ENCODE measurements at regions not wholly inside any gene's neighbourhood (a gene's known extent, or its start where the extent isn't known, plus 50 kb on each side); places are given as distances from the start of the nearest gene placed in this dataset.

GRCh38 chr2:111656894-111657293 is 227.1 kb downstream of the ANAPC1 start:
- Histone ChIP-seq H4K20me1 (ENCODE audit: insufficient read depth, low read length) (no peaks in the 10 kb centered on the region), H3K27me3 (ENCODE audit: low read depth, low read length) (peaks cover 10% of the 10 kb centered on the region; the same call in 1 of the 2 replicates), H3K4me2 (ENCODE audit: low read length) (no peak overlapping the region), H3K4me3 (ENCODE audit: low read length) (no peak overlapping the region), H3K9ac (ENCODE audit: low read length) (no peak overlapping the region), H2AFZ (ENCODE audit: low read depth, low read length) (no peak overlapping the region), H3K36me3 (replicated peaks; ENCODE audit: low read depth, low read length) (no peaks in the 10 kb centered on the region), H3K27ac (ENCODE audit: low read length) (no peak overlapping the region), H3K9me3 (ENCODE audit: insufficient read depth, low read length) (no peaks in the 10 kb centered on the region), H3K79me2 (ENCODE audit: low read length) (no peaks in the 10 kb centered on the region), H3K4me1 (ENCODE audit: low read length) (peaks cover 51% of the 10 kb centered on the region)
- TF ChIP-seq CTCF (IDR thresholded peaks at IDR 0.05; ENCODE audit: low read depth, low read length) (no peak), EZH2phosphoT487 (IDR thresholded peaks at IDR 0.05; ENCODE audit: low read depth) (no peak)

GRCh38 chr2:111657351-111657975 is 226.5 kb downstream of the ANAPC1 start:
- no peaks in the 10 kb centered on the region for H3K9me3 ChIP-seq (ENCODE audit: insufficient read depth, low read length)
- no peak overlapping the region for H3K9ac ChIP-seq (ENCODE audit: low read length)
- no peak overlapping the region for H3K4me2 ChIP-seq (ENCODE audit: low read length)
- H3K36me3 ChIP-seq (replicated peaks; ENCODE audit: low read depth, low read length): no peaks in the 10 kb centered on the region
- no peak overlapping the region for H3K4me3 ChIP-seq (ENCODE audit: low read length)
- no peaks in the 10 kb centered on the region for H4K20me1 ChIP-seq (ENCODE audit: insufficient read depth, low read length)
- no peak for TF ChIP-seq EZH2phosphoT487 (IDR thresholded peaks at IDR 0.05; ENCODE audit: low read depth)
- no peak for TF ChIP-seq CTCF (IDR thresholded peaks at IDR 0.05; ENCODE audit: low read depth, low read length)
- H3K27me3 ChIP-seq (ENCODE audit: low read depth, low read length): peaks cover 8% of the 10 kb centered on the region; the same call in 1 of the 2 replicates
- H3K79me2 ChIP-seq (ENCODE audit: low read length): no peaks in the 10 kb centered on the region
- no peak overlapping the region for H2AFZ ChIP-seq (ENCODE audit: low read depth, low read length)
- H3K27ac ChIP-seq (ENCODE audit: low read length): no peak overlapping the region
- H3K4me1 ChIP-seq (ENCODE audit: low read length): peaks cover 51% of the 10 kb centered on the region

DNA sequence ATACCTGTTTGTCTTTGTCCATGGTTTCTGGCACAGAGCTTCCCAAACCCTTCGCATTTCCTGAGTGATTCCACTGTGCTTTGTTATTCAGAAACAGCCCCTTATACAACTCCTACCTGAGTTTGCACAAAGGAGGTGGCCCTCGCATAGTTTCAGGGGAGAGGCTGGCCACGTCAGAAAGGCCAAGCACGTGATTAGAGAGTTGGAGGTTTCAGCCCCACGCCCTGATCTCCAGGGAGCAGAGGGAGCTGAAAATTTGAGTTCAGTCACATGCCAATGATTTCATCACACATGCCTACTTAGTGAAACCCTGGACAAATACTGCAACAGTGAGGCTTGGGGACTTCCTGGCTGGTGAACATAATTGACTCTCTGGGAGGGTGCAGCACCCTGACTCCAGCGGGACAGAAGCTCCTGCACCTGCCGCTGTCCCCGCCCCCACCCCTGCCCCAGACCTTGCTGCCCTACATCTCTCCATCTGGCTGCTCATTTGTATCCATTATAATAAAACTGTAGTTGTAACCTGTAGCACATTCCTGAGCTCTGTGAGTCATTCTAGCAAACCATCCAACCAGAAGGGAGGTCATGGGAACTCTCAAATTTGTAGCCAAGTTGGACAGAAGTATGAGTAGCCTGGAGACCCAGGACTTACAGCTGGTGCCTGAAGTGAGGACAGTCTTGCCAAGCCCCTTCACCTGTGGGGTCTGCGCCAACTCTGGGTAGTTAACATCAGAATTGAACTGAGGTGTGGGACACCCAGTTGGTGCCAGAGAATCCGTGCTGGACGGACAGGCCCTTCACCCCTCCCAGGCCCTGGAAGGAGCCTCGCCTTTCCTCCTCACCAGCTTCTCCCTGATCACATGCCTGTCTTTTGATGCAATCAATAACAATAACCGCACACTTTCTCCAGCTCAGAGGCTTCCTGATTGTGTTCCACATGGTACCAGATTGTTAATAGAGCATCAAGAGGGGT is 224.3 kb downstream of the ANAPC1 start:
- H3K9ac ChIP-seq (ENCODE audit: low read length): no peak overlapping the region; the same call in 1 of the 2 replicates

More for the DNA sequence above, 224.3 kb downstream of the ANAPC1 start:
- peak overlapping the region; percentile 59 for H3K4me2 ChIP-seq (ENCODE audit: low read length)
- H4K20me1 ChIP-seq (ENCODE audit: insufficient read depth, low read length): no peaks in the 10 kb centered on the region
- peaks cover 13% of the 10 kb centered on the region for H3K27me3 ChIP-seq (ENCODE audit: low read depth, low read length)
- no peaks in the 10 kb centered on the region for H3K79me2 ChIP-seq (ENCODE audit: low read length)
- no peaks in the 10 kb centered on the region for H3K9me3 ChIP-seq (ENCODE audit: insufficient read depth, low read length)
- H2AFZ ChIP-seq (ENCODE audit: low read depth, low read length): no peak overlapping the region
- H3K36me3 ChIP-seq (replicated peaks; ENCODE audit: low read depth, low read length): no peaks in the 10 kb centered on the region
- H3K4me1 ChIP-seq (ENCODE audit: low read length): peaks cover 70% of the 10 kb centered on the region
- peak overlapping the region; percentile 2; the same call in 1 of the 2 replicates for H3K27ac ChIP-seq (ENCODE audit: low read length)
- TF ChIP-seq EZH2phosphoT487 (IDR thresholded peaks at IDR 0.05; ENCODE audit: low read depth) (no peak), CTCF (IDR thresholded peaks at IDR 0.05; ENCODE audit: low read depth, low read length) (no peak)
- peak overlapping the region; percentile 14; the same call in 1 of the 2 replicates for H3K4me3 ChIP-seq (ENCODE audit: low read length)

Measured in OCI-LY3 (cell line).